Right atrium auricular region (tissue), 2 donors: ENCODE measurements at regions not wholly inside any gene's neighbourhood (a gene's known extent, or its start where the extent isn't known, plus 50 kb on each side); places are given as distances from the start of the nearest gene placed in this dataset.

Experiments used
- DNase-seq: peaks from one replicate; pipeline ENCODE4 v3.0.0-alpha.2; 2019; ENCODE audit warnings: low spot score
- H3K27ac ChIP-seq, 2 donors: fragments of 200-600 bp; sonication (generic); 1 replicate in 1 of 2; 2 replicates in 1 of 2; pipeline ENCODE4 v1.5.1; 2016 to 2019
- H3K27me3 ChIP-seq, 2 donors: fragments of 200-600 bp; sonication (generic); one replicate each; pipeline versions ENCODE4 v1.5.1 to v1.6.0; 2017 to 2019
- H3K36me3 ChIP-seq: fragments of 200-600 bp; sonication (generic); one replicate; pipeline ENCODE4 v1.5.1; 2016
- H3K4me1 ChIP-seq, 2 donors: fragments of 200-600 bp; sonication (generic); one replicate each; pipeline versions ENCODE4 v1.5.1 to v1.6.0; 2017 to 2019
- H3K4me3 ChIP-seq, 2 donors: fragments of 200-600 bp; sonication (generic); 1 replicate in 1 of 2; 2 replicates in 1 of 2; pipeline ENCODE4 v1.5.1; 2017 to 2019; ENCODE audit warnings: mild to moderate bottlenecking in 1 of 2, moderate library complexity in 1 of 2
- H3K9me3 ChIP-seq, 2 donors: fragments of 200-600 bp; sonication (generic); one replicate each; pipeline ENCODE4 v1.5.1; 2019
- TF ChIP-seq, protein P1 (sequence below), 2 donors: fragments of 200-600 bp; sonication (generic); IDR thresholded peaks; one replicate each; pipeline ENCODE4 v1.5.1; 2019; ENCODE audit warnings: antibody characterized with exemption in 2 of 2

DNA sequence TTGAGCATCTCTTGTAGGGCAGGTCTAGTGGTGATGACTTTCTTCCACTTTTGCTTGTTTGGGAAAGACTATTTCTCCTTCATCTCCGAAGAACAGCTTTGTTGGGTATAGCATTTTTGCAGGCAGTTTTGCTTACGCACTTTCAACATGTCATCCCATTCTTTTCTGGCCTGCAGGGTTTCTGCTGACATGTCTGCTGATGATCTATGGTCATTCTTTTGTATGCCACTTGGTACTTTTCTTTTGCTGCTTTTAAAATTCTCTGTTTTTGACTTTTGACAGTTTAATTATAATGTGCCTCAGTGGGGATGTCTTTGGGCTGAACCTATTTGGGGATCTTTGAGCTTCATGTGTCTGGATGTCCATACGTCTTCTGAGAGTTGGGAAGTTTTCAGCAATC is 78.2 kb downstream of the PTHLH start:
- Histone ChIP-seq H3K4me3 (no peak overlapping the region), H3K27me3 (no peaks in the 10 kb centered on the region), H3K9me3 (no peaks in the 10 kb centered on the region), H3K36me3 (no peaks in the 10 kb centered on the region), H3K27ac (no peak overlapping the region), H3K4me1 (no peaks in the 10 kb centered on the region)
- TF ChIP-seq, protein P1, sequence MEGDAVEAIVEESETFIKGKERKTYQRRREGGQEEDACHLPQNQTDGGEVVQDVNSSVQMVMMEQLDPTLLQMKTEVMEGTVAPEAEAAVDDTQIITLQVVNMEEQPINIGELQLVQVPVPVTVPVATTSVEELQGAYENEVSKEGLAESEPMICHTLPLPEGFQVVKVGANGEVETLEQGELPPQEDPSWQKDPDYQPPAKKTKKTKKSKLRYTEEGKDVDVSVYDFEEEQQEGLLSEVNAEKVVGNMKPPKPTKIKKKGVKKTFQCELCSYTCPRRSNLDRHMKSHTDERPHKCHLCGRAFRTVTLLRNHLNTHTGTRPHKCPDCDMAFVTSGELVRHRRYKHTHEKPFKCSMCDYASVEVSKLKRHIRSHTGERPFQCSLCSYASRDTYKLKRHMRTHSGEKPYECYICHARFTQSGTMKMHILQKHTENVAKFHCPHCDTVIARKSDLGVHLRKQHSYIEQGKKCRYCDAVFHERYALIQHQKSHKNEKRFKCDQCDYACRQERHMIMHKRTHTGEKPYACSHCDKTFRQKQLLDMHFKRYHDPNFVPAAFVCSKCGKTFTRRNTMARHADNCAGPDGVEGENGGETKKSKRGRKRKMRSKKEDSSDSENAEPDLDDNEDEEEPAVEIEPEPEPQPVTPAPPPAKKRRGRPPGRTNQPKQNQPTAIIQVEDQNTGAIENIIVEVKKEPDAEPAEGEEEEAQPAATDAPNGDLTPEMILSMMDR (IDR thresholded peaks at IDR 0.05): no peak
- no peak for DNase-seq

DNA sequence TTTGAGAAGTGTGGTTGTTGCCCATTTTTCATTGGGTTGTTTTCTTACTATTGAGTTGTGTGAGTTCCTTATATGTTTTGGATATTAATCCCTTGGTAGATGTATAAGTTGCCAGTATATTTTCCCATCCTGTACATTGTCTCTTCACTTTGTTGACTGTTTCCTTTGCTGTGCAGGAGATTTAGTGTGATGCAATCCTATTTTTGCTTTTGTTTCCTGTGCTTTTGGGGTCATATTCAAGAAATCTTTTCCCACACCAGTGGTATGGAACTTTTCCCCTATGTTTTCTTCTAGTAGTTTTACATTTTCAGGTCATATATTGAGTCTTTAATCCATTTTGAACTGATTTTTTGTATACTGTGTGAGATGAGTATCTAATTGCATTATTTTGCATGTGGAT is 92.8 kb downstream of the PTHLH start:
- TF ChIP-seq, protein P1 (IDR thresholded peaks at IDR 0.05): no peak
- H3K27ac ChIP-seq: no peak overlapping the region

DNA sequence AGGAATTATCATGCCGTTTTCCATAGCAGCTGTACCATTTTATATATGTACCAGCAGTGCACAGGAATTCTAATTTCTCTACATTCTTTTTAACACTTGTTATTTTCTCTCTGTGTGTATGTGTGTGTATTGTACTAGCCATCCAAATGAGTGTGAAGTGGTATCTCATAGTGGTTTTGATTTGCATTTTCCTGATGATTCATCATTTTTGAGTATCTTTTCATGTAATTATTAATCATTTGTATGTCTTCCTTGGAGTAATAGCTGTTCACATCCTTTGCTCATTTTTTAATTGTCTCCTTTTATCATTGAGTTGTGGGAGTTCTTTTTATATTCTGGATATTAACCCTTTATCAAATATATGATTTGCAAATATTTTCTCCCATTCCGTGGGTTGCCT is 95.6 kb upstream of the MANSC4 start:
- H3K27me3 ChIP-seq: no peaks in the 10 kb centered on the region
- no peaks in the 10 kb centered on the region for H3K4me1 ChIP-seq
- no peaks in the 10 kb centered on the region for H3K36me3 ChIP-seq
- no peak for DNase-seq
- TF ChIP-seq, protein P1 (IDR thresholded peaks at IDR 0.05): no peak
- no peaks in the 10 kb centered on the region for H3K9me3 ChIP-seq
- H3K27ac ChIP-seq: no peak overlapping the region
- H3K4me3 ChIP-seq: no peak overlapping the region

More for the DNA sequence above, 92.8 kb downstream of the PTHLH start:
- Histone ChIP-seq H3K36me3 (no peaks in the 10 kb centered on the region), H3K4me1 (no peaks in the 10 kb centered on the region), H3K4me3 (no peak overlapping the region), H3K9me3 (no peaks in the 10 kb centered on the region), H3K27me3 (no peaks in the 10 kb centered on the region)
- DNase-seq: no peak

DNA sequence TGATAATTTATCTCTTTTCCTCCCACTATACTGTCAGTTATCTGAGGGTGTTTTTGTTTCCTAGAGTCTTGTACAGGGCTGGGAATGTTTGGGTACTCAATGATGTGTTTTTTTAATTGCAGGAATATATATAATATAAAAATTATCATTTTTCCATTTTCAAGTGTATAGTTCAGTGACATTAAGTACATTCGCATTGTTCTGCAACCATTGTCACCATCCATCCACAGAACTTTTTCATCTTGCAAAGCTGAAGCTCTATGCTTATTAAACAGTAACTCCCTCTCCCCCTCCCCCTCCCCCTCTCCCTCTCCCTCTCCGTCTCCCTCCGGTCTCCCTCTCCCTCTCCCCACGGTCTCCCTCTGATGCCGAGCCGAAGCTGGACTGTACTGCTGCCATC is 93.0 kb upstream of the MANSC4 start:
- H3K27me3 ChIP-seq: no peaks in the 10 kb centered on the region
- H3K27ac ChIP-seq: no peak overlapping the region
- no peaks in the 10 kb centered on the region for H3K36me3 ChIP-seq
- H3K4me1 ChIP-seq: no peaks in the 10 kb centered on the region
- DNase-seq: no peak
- no peaks in the 10 kb centered on the region for H3K9me3 ChIP-seq
- TF ChIP-seq, protein P1 (IDR thresholded peaks at IDR 0.05): no peak
- H3K4me3 ChIP-seq: no peak overlapping the region

DNA sequence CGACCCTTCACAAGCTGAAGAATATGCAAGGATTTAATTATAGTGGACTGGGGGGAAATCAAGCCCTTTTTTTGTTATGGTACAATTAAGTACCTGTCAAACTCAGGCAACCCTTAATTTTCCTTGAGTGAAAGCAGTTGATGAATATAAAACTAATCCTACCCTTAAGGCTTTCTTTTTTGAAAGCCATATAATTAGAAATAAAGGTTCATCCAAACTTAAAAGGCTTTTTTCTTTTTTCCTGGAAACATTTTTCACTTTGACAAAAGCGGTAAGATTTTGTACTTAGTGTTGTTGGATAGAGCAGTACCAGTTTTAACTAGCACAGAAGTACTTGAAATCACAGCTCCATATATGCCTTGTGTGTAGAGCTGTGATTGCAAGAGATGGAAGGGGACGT is 91.9 kb upstream of the MANSC4 start:
- H3K36me3 ChIP-seq: no peaks in the 10 kb centered on the region

DNA sequence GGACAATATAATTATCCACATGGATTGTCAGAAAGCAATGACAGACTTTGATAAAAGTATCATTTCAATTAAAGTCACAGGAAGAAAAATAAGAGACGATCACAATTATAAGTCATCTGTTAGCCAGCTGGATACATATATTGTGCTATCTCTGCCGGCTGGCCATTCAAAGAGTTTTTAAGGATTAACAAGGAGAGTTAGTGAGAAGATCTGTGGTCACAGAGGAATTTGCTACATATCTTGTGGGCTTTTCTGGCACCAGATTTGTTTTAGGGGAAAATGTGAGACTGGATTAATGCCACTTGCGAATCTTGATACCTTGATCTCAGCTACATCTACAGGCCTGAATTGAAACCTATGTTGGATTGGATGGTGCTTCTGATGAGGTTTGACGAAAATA is 90.9 kb upstream of the MANSC4 start:
- TF ChIP-seq, protein P1 (IDR thresholded peaks at IDR 0.05): no peak
- no peak overlapping the region for H3K27ac ChIP-seq
- no peak overlapping the region for H3K4me3 ChIP-seq
- no peaks in the 10 kb centered on the region for H3K27me3 ChIP-seq
- no peaks in the 10 kb centered on the region for H3K36me3 ChIP-seq
- H3K9me3 ChIP-seq: no peaks in the 10 kb centered on the region
- DNase-seq: no peak
- H3K4me1 ChIP-seq: peaks cover 0 to 5% of the 10 kb centered on the region in 2 donors

More for the DNA sequence above, 91.9 kb upstream of the MANSC4 start:
- Histone ChIP-seq H3K27me3 (no peaks in the 10 kb centered on the region), H3K4me1 (peaks cover 0 to 3% of the 10 kb centered on the region in 2 donors), H3K27ac (no peak overlapping the region), H3K9me3 (no peaks in the 10 kb centered on the region), H3K4me3 (no peak overlapping the region)
- no peak for DNase-seq
- TF ChIP-seq, protein P1 (IDR thresholded peaks at IDR 0.05): no peak
